Gastrocnemius medialis (tissue), 4 donors: ENCODE measurements at regions not wholly inside any gene's neighbourhood (a gene's known extent, or its start where the extent isn't known, plus 50 kb on each side); places are given as distances from the start of the nearest gene placed in this dataset.

Experiments used
- ATAC-seq, 2 donors: fragments of 150-250 bp; one replicate each; pipeline ENCODE4 v1.9.1; 2016
- DNase-seq, 2 donors: peaks; one replicate each; pipeline ENCODE4 v3.0.0-alpha.2; 2019
- H3K27ac ChIP-seq, 4 donors: fragments of 200-600 bp; sonication (generic); 1 replicate in 1 of 4; 2 replicates in 3 of 4; pipeline ENCODE4 v1.5.1; 2016 to 2018; ENCODE audit warnings: mild to moderate bottlenecking in 2 of 4, moderate library complexity in 1 of 4
- H3K27me3 ChIP-seq, 3 donors: fragments of 200-600 bp; sonication (generic) in 2 of 3; 1 replicate in 1 of 3; 2 replicates in 2 of 3; pipeline versions ENCODE4 v1.5.1 to v1.6.0; 2016 to 2019; ENCODE audit warnings: mild to moderate bottlenecking in 1 of 3, moderate library complexity in 1 of 3
- H3K36me3 ChIP-seq, 2 donors: fragments of 200-600 bp; sonication (generic) in 1 of 2; one replicate each; pipeline ENCODE4 v1.5.1; 2017 to 2018
- H3K4me1 ChIP-seq, 2 donors: fragments of 200-600 bp; sonication (generic) in 1 of 2; one replicate each; pipeline ENCODE4 v1.5.1; 2016 to 2017; ENCODE audit warnings: mild to moderate bottlenecking in 2 of 2
- H3K4me3 ChIP-seq, 4 donors: fragments of 200-600 bp; sonication (generic) in 3 of 4; 1 replicate in 1 of 4; 2 replicates in 3 of 4; pipeline ENCODE4 v1.5.1; 2016 to 2019; ENCODE audit warnings: mild to moderate bottlenecking in 2 of 4
- H3K9me3 ChIP-seq, 3 donors: fragments of 200-600 bp; sonication (generic) in 2 of 3; 1 replicate in 1 of 3; 2 replicates in 2 of 3; pipeline ENCODE4 v1.5.1; 2016 to 2019
- CTCF ChIP-seq, 5 experiments: fragments of 450-650 bp in 3 of 5; fragments of 200-600 bp in 2 of 5; sonication (generic) in 2 of 5; IDR thresholded peaks in 4 of 5; conservative IDR thresholded peaks in 1 of 5; 1 replicate in 4 of 5; 2 replicates in 1 of 5; pipeline ENCODE4 v1.5.1; 2016 to 2019; ENCODE audit warnings: antibody characterized with exemption in 5 of 5, mild to moderate bottlenecking in 3 of 5, moderate library complexity in 3 of 5
- POLR2A ChIP-seq, 2 donors: fragments of 450-650 bp; IDR thresholded peaks; one replicate each; pipeline ENCODE4 v1.6.1; 2017; ENCODE audit warnings: antibody characterized with exemption in 2 of 2, mild to moderate bottlenecking in 2 of 2, moderate library complexity in 2 of 2
- in situ Hi-C, 4 donors: fragments of 200-750 bp; cut with MboI; loops; one replicate each; pipeline versions ENCODE4 v1.15.0 to v1.8.0; 2017; ENCODE audit warnings: low sequenced_read_pairs in 4 of 4
- intact Hi-C: fragments of 100-400 bp; cut with DNase I; formaldehyde crosslinking; loops from one replicate; pipeline ENCODE4 v1.15.1; 2023; ENCODE audit warnings: low total_unique reads

- no peak overlapping the region for H3K27ac ChIP-seq
- ATAC-seq, result no peak
- H3K4me1 ChIP-seq, result peaks cover 0 to 12% of the 10 kb centered on the region in 2 donors
These were observed 104.3 kb upstream of the FRY start for GRCh38 chr13:31927219-31927653.

GRCh38 chr13:31929031-31929770, 102.4 kb upstream of the FRY start:
- Histone ChIP-seq H3K27me3 (no peaks in the 10 kb centered on the region), H3K36me3 (no peaks in the 10 kb centered on the region), H3K27ac (no peak overlapping the region), H3K4me3 (no peak overlapping the region), H3K9me3 (no peaks in the 10 kb centered on the region), H3K4me1 (peaks cover 0 to 12% of the 10 kb centered on the region in 2 donors)
- intact Hi-C loops, result no loop called here
- no peak for TF ChIP-seq POLR2A (IDR thresholded peaks at IDR 0.05)
- no peak for TF ChIP-seq CTCF (IDR thresholded peaks at IDR 0.05 in 4 of 5, conservative IDR thresholded peaks at IDR 0.05 in 1 of 5)
- ATAC-seq (no peak), DNase-seq (no peak)
- in situ Hi-C loops, result no loop called here

More at GRCh38 chr13:31927219-31927653, 104.3 kb upstream of the FRY start:
- H3K4me3 ChIP-seq, result no peak overlapping the region
- DNase-seq, result no peak
- in situ Hi-C loops (no loop called here), intact Hi-C loops (no loop called here)
- H3K27me3 ChIP-seq, result no peaks in the 10 kb centered on the region
- no peaks in the 10 kb centered on the region for H3K9me3 ChIP-seq
- TF ChIP-seq CTCF (IDR thresholded peaks at IDR 0.05 in 4 of 5, conservative IDR thresholded peaks at IDR 0.05 in 1 of 5) (no peak), POLR2A (IDR thresholded peaks at IDR 0.05) (no peak)
- H3K36me3 ChIP-seq, result no peaks in the 10 kb centered on the region

GRCh38 chr13:31930490-31930889, 101.1 kb upstream of the FRY start:
- in situ Hi-C loops, result no loop called here
- intact Hi-C loops, result no loop called here
- TF ChIP-seq POLR2A (IDR thresholded peaks at IDR 0.05) (no peak), CTCF (IDR thresholded peaks at IDR 0.05 in 4 of 5, conservative IDR thresholded peaks at IDR 0.05 in 1 of 5) (no peak)
- no peak overlapping the region for H3K27ac ChIP-seq
- no peaks in the 10 kb centered on the region for H3K9me3 ChIP-seq
- no peaks in the 10 kb centered on the region for H3K27me3 ChIP-seq
- H3K4me3 ChIP-seq, result no peak overlapping the region
- DNase-seq (no peak), ATAC-seq (no peak)
- no peaks in the 10 kb centered on the region for H3K36me3 ChIP-seq
- H3K4me1 ChIP-seq, result peaks cover 0 to 12% of the 10 kb centered on the region in 2 donors

GRCh38 chr13:31930901-31931522, 100.6 kb upstream of the FRY start:
- DNase-seq (no peak), ATAC-seq (no peak)
- no peaks in the 10 kb centered on the region for H3K36me3 ChIP-seq
- no peak overlapping the region for H3K4me3 ChIP-seq
- in situ Hi-C loops (no loop called here), intact Hi-C loops (no loop called here)
- H3K4me1 ChIP-seq, result peaks cover 0 to 12% of the 10 kb centered on the region in 2 donors
- TF ChIP-seq POLR2A (IDR thresholded peaks at IDR 0.05) (no peak), CTCF (IDR thresholded peaks at IDR 0.05 in 4 of 5, conservative IDR thresholded peaks at IDR 0.05 in 1 of 5) (no peak)
- no peaks in the 10 kb centered on the region for H3K9me3 ChIP-seq
- H3K27me3 ChIP-seq, result no peaks in the 10 kb centered on the region
- H3K27ac ChIP-seq, result no peak overlapping the region
